HCT116 (cell line): ENCODE measurements at regions not wholly inside any gene's neighbourhood (a gene's known extent, or its start where the extent isn't known, plus 50 kb on each side); places are given as distances from the start of the nearest gene placed in this dataset.

Experiments used
- ATAC-seq: fragments of 200-7000 bp; cut with Tn5 transposase; 2 replicates; pipeline ENCODE4 v1.9.1; 2020; ENCODE audit warnings: mild to moderate bottlenecking, moderate library complexity
- BruUV-seq: library from RNA; stranded (reverse); fragments of 400-500 nt; replicated peaks from 2 replicates; lab custom pipeline; 2021; lab: Mats Ljungman, UMichigan
- CTCF ChIA-PET: fragments of 300-600 bp; sonication (Branson Sonifier 250); formaldehyde crosslinking; loops from one replicate; lab custom pipeline; 2021; ENCODE audit warnings: antibody characterized with exemption; lab: Charles Lee
- POLR2A ChIA-PET: fragments of 300-600, 350-600 bp; sonication (Branson Sonifier 250); formaldehyde crosslinking; loops from one replicate; lab custom pipeline; 2021; ENCODE audit warnings: antibody characterized with exemption; lab: Charles Lee
- RAD21 ChIA-PET, 2 experiments: fragments of 300-600 bp; sonication (Branson Sonifier 250); formaldehyde crosslinking; loops; one replicate each; lab custom pipeline; 2023; ENCODE audit warnings: low total read pairs in 2 of 2; ENCODE audit not compliant: uncharacterized antibody in 2 of 2, unreplicated experiment in 2 of 2, low non-redundant PET in 1 of 2; lab: Charles Lee
- DNase-seq: peaks from one replicate; pipeline ENCODE4 v3.0.0-alpha.2; 2010; ENCODE audit warnings: low read depth, low spot score
- H2AFZ ChIP-seq: fragments of 200-600 bp; shearing (Covaris generic), sonication (generic); 2 replicates; pipeline ENCODE4 v1.6.1; 2017; ENCODE audit warnings: low read depth, mixed run types, mixed read lengths, antibody characterized with exemption, low read length; ENCODE audit not compliant: poor library complexity, severe bottlenecking
- H3K27ac ChIP-seq: 2 replicates; pipeline ENCODE4 v1.5.1; 2012; ENCODE audit warnings: low read depth, low read length
- H3K27me3 ChIP-seq: fragments of 200-600 bp; sonication (generic); 2 replicates; pipeline ENCODE4 v1.6.1; 2016; ENCODE audit warnings: mixed run types, low read length, mixed read lengths; ENCODE audit not compliant: insufficient read depth
- H3K36me3 ChIP-seq, 2 experiments: fragments of 200-500 bp in 1 of 2; fragments of 200-600 bp in 1 of 2; sonication (Bioruptor generic) in 1 of 2; sonication (generic) in 1 of 2; 2 replicates each; pipeline versions ENCODE4 v1.5.1 to v1.6.1; 2014 to 2016; ENCODE audit warnings: low read length in 2 of 2, inconsistent platforms in 1 of 2, mixed read lengths in 1 of 2, mixed run types in 1 of 2; ENCODE audit not compliant: insufficient read depth in 2 of 2, control insufficient read depth in 1 of 2
- H3K4me1 ChIP-seq, 2 experiments: fragments of 200-600 bp in 1 of 2; sonication (generic) in 1 of 2; 2 replicates each; pipeline versions ENCODE4 v1.5.1 to v1.6.1; 2012 to 2017; ENCODE audit warnings: low read length in 2 of 2, inconsistent platforms in 1 of 2, mild to moderate bottlenecking in 1 of 2, mixed read lengths in 1 of 2, mixed run types in 1 of 2, moderate library complexity in 1 of 2; ENCODE audit not compliant: insufficient read depth in 2 of 2, control insufficient read depth in 1 of 2
- H3K4me2 ChIP-seq: fragments of 200-600 bp; sonication (generic); 2 replicates; pipeline ENCODE4 v1.6.1; 2017; ENCODE audit warnings: mixed run types, low read length, mixed read lengths
- H3K4me3 ChIP-seq, 2 experiments: fragments of 200-600 bp in 1 of 2; sonication (generic) in 1 of 2; replicated peaks in 1 of 2; 2 replicates each; pipeline ENCODE4 v1.5.1; 2011 to 2016; ENCODE audit warnings: low read length in 2 of 2, control low read depth in 1 of 2, low read depth in 1 of 2, mild to moderate bottlenecking in 1 of 2, mixed read lengths in 1 of 2, mixed run types in 1 of 2
- H3K79me2 ChIP-seq: fragments of 200-600 bp; sonication (generic); 2 replicates; pipeline ENCODE4 v1.6.1; 2017; ENCODE audit warnings: mild to moderate bottlenecking, mixed run types, low read length, moderate library complexity, mixed read lengths; ENCODE audit not compliant: insufficient read depth
- H3K9ac ChIP-seq: fragments of 200-600 bp; sonication (generic); 2 replicates; pipeline ENCODE4 v1.6.1; 2016; ENCODE audit warnings: low read length, mixed read lengths
- H3K9me2 ChIP-seq: fragments of 200-600 bp; sonication (generic), shearing (Covaris generic); 2 replicates; pipeline ENCODE4 v1.6.1; 2017; ENCODE audit warnings: mixed run types, mild to moderate bottlenecking, moderate library complexity; ENCODE audit not compliant: insufficient read depth
- H3K9me3 ChIP-seq, 2 experiments: fragments of 200-500 bp in 1 of 2; fragments of 200-600 bp in 1 of 2; sonication (Bioruptor generic) in 1 of 2; sonication (generic) in 1 of 2; 2 replicates each; pipeline ENCODE4 v1.6.1; 2014 to 2017; ENCODE audit warnings: low read length in 2 of 2, mixed read lengths in 2 of 2, inconsistent platforms in 1 of 2, low read depth in 1 of 2, mild to moderate bottlenecking in 1 of 2, mixed run types in 1 of 2, moderate library complexity in 1 of 2; ENCODE audit not compliant: control insufficient read depth in 1 of 2, insufficient read depth in 1 of 2
- H4K20me1 ChIP-seq: fragments of 200-600 bp; sonication (generic), shearing (Covaris generic); 2 replicates; pipeline ENCODE4 v1.6.1; 2017; ENCODE audit warnings: mixed run types, mild to moderate bottlenecking, moderate library complexity; ENCODE audit not compliant: insufficient read depth
- CBX3 ChIP-seq: IDR thresholded peaks from 2 replicates; pipeline ENCODE4 v1.6.1; 2012; ENCODE audit warnings: low read depth
- CEBPB ChIP-seq: IDR thresholded peaks from 2 replicates; pipeline ENCODE4 v1.6.1; 2012; ENCODE audit warnings: low read depth
- CTCF ChIP-seq, 3 experiments: fragments of 200-600 bp in 1 of 3; sonication (generic) in 1 of 3; IDR thresholded peaks in 2 of 3; conservative IDR thresholded peaks in 1 of 3; 2 replicates each; pipeline ENCODE4 v1.5.1; 2012 to 2017; ENCODE audit warnings: low read depth in 2 of 3, low read length in 2 of 3, antibody characterized with exemption in 1 of 3, borderline replicate concordance in 1 of 3, control low read depth in 1 of 3, mild to moderate bottlenecking in 1 of 3, mixed read lengths in 1 of 3, mixed run types in 1 of 3, moderate library complexity in 1 of 3; ENCODE audit not compliant: insufficient read depth in 1 of 3
- EGR1 ChIP-seq: IDR thresholded peaks from 2 replicates; pipeline ENCODE4 v1.6.1; 2012; ENCODE audit warnings: low read depth
- EZH2 ChIP-seq: fragments of 200-600 bp; sonication (generic); IDR thresholded peaks from 2 replicates; pipeline ENCODE4 v1.6.1; 2017; ENCODE audit warnings: antibody characterized with exemption, mixed run types
- FOSL1 ChIP-seq: IDR thresholded peaks from 2 replicates; pipeline ENCODE4 v1.6.1; 2012; ENCODE audit warnings: low read depth
- JUND ChIP-seq: IDR thresholded peaks from 2 replicates; pipeline ENCODE4 v1.6.1; 2012
- POLR2A ChIP-seq: IDR thresholded peaks from 2 replicates; pipeline ENCODE4 v1.7.0; 2011; ENCODE audit warnings: borderline replicate concordance; ENCODE audit not compliant: insufficient read depth, insufficient read length; ENCODE audit errors: extremely low read depth
- POLR2AphosphoS5 ChIP-seq: IDR thresholded peaks from 2 replicates; pipeline ENCODE4 v1.6.1; 2011; ENCODE audit warnings: mild to moderate bottlenecking, low read depth, low read length, moderate library complexity
- RAD21 ChIP-seq: IDR thresholded peaks from 2 replicates; pipeline ENCODE4 v1.6.1; 2012; ENCODE audit warnings: low read depth, mild to moderate bottlenecking
- SIN3A ChIP-seq: IDR thresholded peaks from 2 replicates; pipeline ENCODE4 v1.6.1; 2012; ENCODE audit warnings: low read depth
- TCF7L2 ChIP-seq: IDR thresholded peaks from 2 replicates; pipeline ENCODE4 v1.7.0; 2011; ENCODE audit warnings: borderline replicate concordance, inconsistent platforms; ENCODE audit not compliant: insufficient read depth, insufficient read length; ENCODE audit errors: extremely low read depth
- ZFX ChIP-seq: fragments of 450-650 bp; IDR thresholded peaks from 2 replicates; pipeline ENCODE4 v1.6.1; 2017
- intact Hi-C: fragments of 100-400 bp; cut with micrococcal nuclease; formaldehyde crosslinking; loops from 2 replicates; pipeline ENCODE4 v1.10.0; 2022

GRCh38 chr2:209334188-209335017 lies 89.4 kb upstream of the MAP2 start:
- Histone ChIP-seq H2AFZ (peak overlapping the region; percentile 99), H3K4me2 (peak overlapping the region; percentile 68), H3K9me2 (no peaks in the 10 kb centered on the region), H3K27me3 (no peaks in the 10 kb centered on the region), H3K9ac (no peak overlapping the region), H3K36me3 (no peaks in the 10 kb centered on the region), H3K4me3 (peak overlapping the region in 1 of 2 experiments; percentile 27; a peak in 2 of 4 replicates), H4K20me1 (no peaks in the 10 kb centered on the region), H3K27ac (no peak overlapping the region), H3K9me3 (no peaks in the 10 kb centered on the region), H3K79me2 (no peaks in the 10 kb centered on the region), H3K4me1 (peaks cover 0 to 4% of the 10 kb centered on the region in 2 experiments; a peak in 2 of 4 replicates)
- ChIA-PET POLR2A (interaction anchor here (1.4 kb wide), 1 partner anchor 10 kb away, joined by 3 read pairs; no protein-coding TSS in a partner anchor), RAD21 (interaction anchor here (1.0 to 1.1 kb wide), 3 partner anchors 90 to 627 kb away, joined by 3 to 5 read pairs (median 3); partner anchors contain the start of gene MAP2 (in 1 of the 2)), CTCF (interaction anchor here (0.7 to 4.2 kb wide), 21 partner anchors 10 to 980 kb away, joined by 3 to 83 read pairs (median 4); partner anchors contain the start of gene MAP2)
- DNase-seq (peak; percentile 60), ATAC-seq (peak; percentile 96)
- intact Hi-C loops: loop anchor here (1.0 to 5.0 kb wide), 6 partner anchors 90 to 1077 kb away; partner anchors contain the start of genes IDH1 and MAP2
- no TSS peak for BruUV-seq
- no peak for TF ChIP-seq SIN3A
- TF ChIP-seq CTCF (IDR thresholded peaks at IDR 0.05 in 2 of 3, conservative IDR thresholded peaks at IDR 0.05 in 1 of 3; ENCODE audit: borderline replicate concordance in 1 of 3, insufficient read depth in 1 of 3, low read depth in 2 of 3, low read length in 2 of 3): peak; percentile 77 to 97 (median 90)
- no peak for TF ChIP-seq JUND
- no peak for TF ChIP-seq EGR1
- no peak for TF ChIP-seq ZFX
- TF ChIP-seq TCF7L2: no peak
- no peak for TF ChIP-seq POLR2AphosphoS5
- peak; percentile 98 for TF ChIP-seq RAD21
- TF ChIP-seq POLR2A: no peak
- TF ChIP-seq FOSL1: no peak
- TF ChIP-seq EZH2: no peak
- peak; percentile 19; the same call in 1 of the 2 replicates for TF ChIP-seq CBX3
- TF ChIP-seq CEBPB: no peak
